A549 (cell line): ENCODE measurements at regions not wholly inside any gene's neighbourhood (a gene's known extent, or its start where the extent isn't known, plus 50 kb on each side); places are given as distances from the start of the nearest gene placed in this dataset.

ENCODE experiments used
- CHD2 ChIP-seq: fragments of 150-350 bp; IDR thresholded peaks from 2 replicates; pipeline ENCODE4 v1.6.1; 2014; ENCODE audit warnings: low read length; ENCODE audit not compliant: partially characterized antibody
- HOXA7 ChIP-seq: fragments of 250-450 bp; sonication (Bioruptor Pico); IDR thresholded peaks from 2 replicates; pipeline ENCODE4 v1.5.0; 2020; ENCODE audit warnings: mild to moderate bottlenecking, moderate library complexity
- KDM1A ChIP-seq: fragments of 200-600 bp; sonication (generic); IDR thresholded peaks from 2 replicates; pipeline ENCODE4 v1.6.1; 2016; ENCODE audit warnings: low read depth, mild to moderate bottlenecking
- MAFK ChIP-seq: fragments of 450-650 bp; IDR thresholded peaks from 2 replicates; pipeline ENCODE4 v1.6.1; 2014; ENCODE audit not compliant: partially characterized antibody
- POLR2A ChIP-seq: IDR thresholded peaks from 2 replicates; pipeline ENCODE4 v1.6.1; 2012; ENCODE audit warnings: mild to moderate bottlenecking, low read length
- TF ChIP-seq, protein P1 (sequence below): fragments of >200 bp; sonication (Bioruptor Twin); formaldehyde crosslinking; IDR thresholded peaks from 3 replicates; pipeline ENCODE4 v1.5.1; 2016
- TF ChIP-seq, protein P2 (sequence below): fragments of >200 bp; sonication (Bioruptor Twin); formaldehyde crosslinking; IDR thresholded peaks from 3 replicates; pipeline ENCODE4 v1.6.1; 2016

DNA sequence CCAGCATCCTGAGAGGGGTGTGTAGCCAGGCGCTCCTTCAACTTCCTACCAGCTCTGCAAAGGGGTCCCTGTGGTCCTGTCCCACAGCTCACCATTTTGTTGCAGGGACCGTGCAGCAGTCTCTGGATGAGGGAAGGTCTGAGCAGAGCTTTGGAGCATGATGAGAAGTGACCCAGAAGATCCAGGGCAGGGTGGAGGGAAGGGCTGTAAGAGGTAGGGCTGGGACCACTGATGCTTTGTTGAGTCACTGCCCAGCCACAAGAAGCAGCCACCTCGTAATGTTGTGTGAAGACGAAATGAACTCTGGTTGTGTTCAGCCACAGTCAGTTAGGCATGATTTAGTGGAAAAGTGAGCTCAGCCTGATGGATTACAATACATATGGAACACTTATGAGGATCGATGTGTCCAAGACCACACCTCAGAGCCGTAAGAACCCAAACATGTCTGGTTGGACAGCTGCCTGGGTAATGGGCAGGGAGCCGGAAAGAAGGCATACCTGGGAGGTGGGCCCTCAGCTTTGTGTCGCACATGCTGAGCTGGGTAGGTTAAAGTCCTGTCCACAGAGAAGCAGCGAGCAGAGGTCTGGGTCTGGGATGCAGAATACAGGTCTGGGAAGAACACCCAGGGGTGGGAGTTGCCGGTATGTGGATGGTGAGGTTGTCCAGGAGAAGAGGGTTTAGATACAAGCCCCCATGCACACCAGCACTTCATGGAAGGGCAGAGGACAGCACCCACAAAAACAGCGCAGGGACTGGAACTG, 250.1 kb downstream of the GADD45G start:
- TF ChIP-seq, protein P1, sequence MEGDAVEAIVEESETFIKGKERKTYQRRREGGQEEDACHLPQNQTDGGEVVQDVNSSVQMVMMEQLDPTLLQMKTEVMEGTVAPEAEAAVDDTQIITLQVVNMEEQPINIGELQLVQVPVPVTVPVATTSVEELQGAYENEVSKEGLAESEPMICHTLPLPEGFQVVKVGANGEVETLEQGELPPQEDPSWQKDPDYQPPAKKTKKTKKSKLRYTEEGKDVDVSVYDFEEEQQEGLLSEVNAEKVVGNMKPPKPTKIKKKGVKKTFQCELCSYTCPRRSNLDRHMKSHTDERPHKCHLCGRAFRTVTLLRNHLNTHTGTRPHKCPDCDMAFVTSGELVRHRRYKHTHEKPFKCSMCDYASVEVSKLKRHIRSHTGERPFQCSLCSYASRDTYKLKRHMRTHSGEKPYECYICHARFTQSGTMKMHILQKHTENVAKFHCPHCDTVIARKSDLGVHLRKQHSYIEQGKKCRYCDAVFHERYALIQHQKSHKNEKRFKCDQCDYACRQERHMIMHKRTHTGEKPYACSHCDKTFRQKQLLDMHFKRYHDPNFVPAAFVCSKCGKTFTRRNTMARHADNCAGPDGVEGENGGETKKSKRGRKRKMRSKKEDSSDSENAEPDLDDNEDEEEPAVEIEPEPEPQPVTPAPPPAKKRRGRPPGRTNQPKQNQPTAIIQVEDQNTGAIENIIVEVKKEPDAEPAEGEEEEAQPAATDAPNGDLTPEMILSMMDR, result no peak
- no peak for TF ChIP-seq KDM1A
- TF ChIP-seq CHD2, result no peak
- TF ChIP-seq POLR2A, result no peak
- TF ChIP-seq MAFK, result no peak
- no peak for TF ChIP-seq HOXA7
- TF ChIP-seq, protein P2, sequence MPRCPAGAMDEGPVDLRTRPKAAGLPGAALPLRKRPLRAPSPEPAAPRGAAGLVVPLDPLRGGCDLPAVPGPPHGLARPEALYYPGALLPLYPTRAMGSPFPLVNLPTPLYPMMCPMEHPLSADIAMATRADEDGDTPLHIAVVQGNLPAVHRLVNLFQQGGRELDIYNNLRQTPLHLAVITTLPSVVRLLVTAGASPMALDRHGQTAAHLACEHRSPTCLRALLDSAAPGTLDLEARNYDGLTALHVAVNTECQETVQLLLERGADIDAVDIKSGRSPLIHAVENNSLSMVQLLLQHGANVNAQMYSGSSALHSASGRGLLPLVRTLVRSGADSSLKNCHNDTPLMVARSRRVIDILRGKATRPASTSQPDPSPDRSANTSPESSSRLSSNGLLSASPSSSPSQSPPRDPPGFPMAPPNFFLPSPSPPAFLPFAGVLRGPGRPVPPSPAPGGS, result no peak
